Mucosa of descending colon (tissue), 3 donors: ENCODE measurements at regions not wholly inside any gene's neighbourhood (a gene's known extent, or its start where the extent isn't known, plus 50 kb on each side); places are given as distances from the start of the nearest gene placed in this dataset.

Experiments used
- ATAC-seq: fragments of 200-7000 bp; cut with Tn5 transposase; one replicate; pipeline ENCODE4 v1.9.1; 2020; ENCODE audit warnings: mild to moderate bottlenecking, moderate library complexity
- DNase-seq, 3 donors: peaks; one replicate each; pipeline ENCODE4 v3.0.0-alpha.2; 2020
- H3K36me3 ChIP-seq: fragments of 200-600 bp; one replicate; pipeline ENCODE4 v1.8.0; 2021; ENCODE audit warnings: low read depth, mild to moderate bottlenecking
- H3K4me1 ChIP-seq: fragments of 200-600 bp; one replicate; pipeline ENCODE4 v1.8.0; 2021; ENCODE audit warnings: low read depth, mild to moderate bottlenecking
- H3K4me3 ChIP-seq: fragments of 200-600 bp; one replicate; pipeline ENCODE4 v1.8.0; 2021; ENCODE audit warnings: mild to moderate bottlenecking
- H3K9me3 ChIP-seq: fragments of 200-600 bp; one replicate; pipeline ENCODE4 v1.8.0; 2021; ENCODE audit warnings: mild to moderate bottlenecking
- CTCF ChIP-seq: fragments of 200-600 bp; IDR thresholded peaks from one replicate; pipeline ENCODE4 v1.8.0; 2022; ENCODE audit warnings: antibody characterized with exemption, mild to moderate bottlenecking
- intact Hi-C, 2 donors: fragments of 100-400 bp; cut with DNase I in 1 of 2; cut with micrococcal nuclease in 1 of 2; formaldehyde crosslinking; loops; one replicate each; pipeline versions ENCODE4 v1.11.0 to v1.11.1; 2022; cut with DNase I, micrococcal nuclease
- donor health status: DM: no; HTN: no; CAD: no; lungs with moderate emphysema.
- donor health status: DM: no; HTN: no; CAD: no.
- donor health status: DM: no; HTN: yes; CAD: no.

- TF ChIP-seq CTCF: no peak
- Histone ChIP-seq H3K9me3 (no peaks in the 10 kb centered on the region), H3K4me1 (no peaks in the 10 kb centered on the region), H3K36me3 (no peaks in the 10 kb centered on the region), H3K4me3 (no peak overlapping the region)
- intact Hi-C loops: no loop called here
- DNase-seq (no peak), ATAC-seq (no peak)
Measured at GRCh38 chr7:131911112-131911511, 354.7 kb upstream of the PODXL start.

GRCh38 chr7:131909151-131909768 lies 352.8 kb upstream of the PODXL start:
- TF ChIP-seq CTCF: no peak
- DNase-seq (peak; percentile 25 to 67 (median 47)), ATAC-seq (peak; percentile 76)
- H3K36me3 ChIP-seq: no peaks in the 10 kb centered on the region
- intact Hi-C loops: no loop called here
- no peaks in the 10 kb centered on the region for H3K9me3 ChIP-seq
- no peaks in the 10 kb centered on the region for H3K4me1 ChIP-seq
- H3K4me3 ChIP-seq: no peak overlapping the region

- intact Hi-C loops: no loop called here
- DNase-seq (peak in 1 of 3 donors; percentile 25), ATAC-seq (peak; percentile 29)
- Histone ChIP-seq H3K4me3 (no peak overlapping the region), H3K4me1 (no peaks in the 10 kb centered on the region), H3K36me3 (no peaks in the 10 kb centered on the region), H3K9me3 (no peaks in the 10 kb centered on the region)
- no peak for TF ChIP-seq CTCF
Measured at GRCh38 chr7:131908714-131909113, 352.3 kb upstream of the PODXL start.

GRCh38 chr7:131905471-131905973 lies 349.1 kb upstream of the PODXL start:
- intact Hi-C loops: no loop called here
- no peak for TF ChIP-seq CTCF
- DNase-seq (no peak), ATAC-seq (no peak)
- H3K9me3 ChIP-seq: peaks cover 5% of the 10 kb centered on the region
- no peak overlapping the region for H3K4me3 ChIP-seq
- H3K36me3 ChIP-seq: no peaks in the 10 kb centered on the region
- no peaks in the 10 kb centered on the region for H3K4me1 ChIP-seq

GRCh38 chr7:131904760-131905327 lies 348.4 kb upstream of the PODXL start:
- TF ChIP-seq CTCF: no peak
- Histone ChIP-seq H3K9me3 (peaks cover 5% of the 10 kb centered on the region), H3K4me3 (no peak overlapping the region), H3K4me1 (no peaks in the 10 kb centered on the region), H3K36me3 (no peaks in the 10 kb centered on the region)
- intact Hi-C loops: no loop called here
- DNase-seq (no peak), ATAC-seq (no peak)
